ENCODE measurements at regions not wholly inside any gene's neighbourhood (a gene's known extent, or its start where the extent isn't known, plus 50 kb on each side); places are given as distances from the start of the nearest gene placed in this dataset.

DNA sequence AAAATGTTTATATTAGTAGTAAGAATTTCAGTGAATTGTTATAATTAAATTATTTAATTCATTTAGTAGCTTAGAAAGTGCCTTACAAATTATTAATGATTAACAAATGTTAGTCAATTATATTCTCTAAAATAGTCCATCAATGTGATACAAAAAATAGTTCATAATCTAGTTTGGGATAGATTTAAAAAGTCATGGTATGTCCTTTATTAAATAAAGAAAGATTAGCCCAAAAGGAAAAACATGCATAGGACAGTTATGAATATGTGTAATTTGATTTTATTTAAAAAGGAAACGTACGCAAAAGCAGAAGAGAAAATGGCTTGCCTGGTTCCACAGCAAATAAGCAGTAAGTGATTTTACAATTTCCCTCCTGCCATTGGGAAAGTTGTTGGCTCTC is 768.5 kb downstream of the TRIB2 start:
- DNase-seq: no peak
- Histone ChIP-seq H3F3A (ENCODE audit: insufficient read depth) (no peaks in the 10 kb centered on the region), H3K27ac (no peak overlapping the region), H4K20me1 (ENCODE audit: insufficient read depth) (no peaks in the 10 kb centered on the region), H3K4me3 (no peak overlapping the region), H3K9me3 (ENCODE audit: low read depth) (no peaks in the 10 kb centered on the region), H3K27me3 (replicated peaks; ENCODE audit: insufficient read depth) (no peaks in the 10 kb centered on the region), H3K9me2 (ENCODE audit: insufficient read depth) (no peaks in the 10 kb centered on the region), H3K36me3 (ENCODE audit: low read depth) (no peaks in the 10 kb centered on the region), H3K4me1 (ENCODE audit: insufficient read depth) (no peaks in the 10 kb centered on the region), H3K79me2 (ENCODE audit: insufficient read depth) (no peaks in the 10 kb centered on the region), H3K9ac (no peak overlapping the region), H3K4me2 (ENCODE audit: unreplicated experiment) (no peak overlapping the region), H2AFZ (no peak overlapping the region)
- in situ Hi-C loops (cut with MboI): no loop called here
- no peak for TF ChIP-seq EZH2phosphoT487 (IDR thresholded peaks at IDR 0.05; ENCODE audit: insufficient read depth, low read depth)
- TF ChIP-seq EZH2 (IDR thresholded peaks at IDR 0.05; ENCODE audit: insufficient read depth, poor library complexity, severe bottlenecking): no peak
- 56% methylated on average over 2 of the region's 2 CpGs for WGBS, 2 experiments (ENCODE audit: low coverage in 1 of 2, low lambda C conversion rate in 2 of 2, missing lambda C conversion rate in 2 of 2)

DNA sequence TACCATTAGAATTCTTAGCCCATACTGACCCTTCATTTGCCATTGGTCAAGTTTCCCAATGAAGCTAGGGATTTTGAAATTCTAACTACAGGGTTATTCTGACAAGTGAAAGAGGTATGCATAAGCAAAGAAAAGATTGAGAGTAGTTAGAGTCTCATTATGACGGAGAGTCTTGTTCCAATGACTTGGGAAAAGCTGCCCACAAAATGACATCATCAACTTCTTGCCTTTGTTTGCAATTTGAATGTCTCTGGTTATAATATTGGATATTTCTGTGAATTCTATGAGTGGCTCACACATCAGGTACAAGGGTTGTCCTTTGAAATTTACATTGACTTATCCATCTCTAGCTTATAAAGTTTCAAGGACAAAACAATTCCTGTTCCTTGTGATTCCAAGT is 772.2 kb downstream of the TRIB2 start:
- WGBS, 2 experiments (ENCODE audit: low coverage in 1 of 2, low lambda C conversion rate in 2 of 2, missing lambda C conversion rate in 2 of 2): 22 to 32% methylated on average over 1 of the region's 1 CpG
- no peaks in the 10 kb centered on the region for H3K27me3 ChIP-seq (replicated peaks; ENCODE audit: insufficient read depth)
- H3K36me3 ChIP-seq (ENCODE audit: low read depth): no peaks in the 10 kb centered on the region
- H3K9me2 ChIP-seq (ENCODE audit: insufficient read depth): no peaks in the 10 kb centered on the region
- no peaks in the 10 kb centered on the region for H3K79me2 ChIP-seq (ENCODE audit: insufficient read depth)
- no peak overlapping the region for H3K27ac ChIP-seq
- H3K4me1 ChIP-seq (ENCODE audit: insufficient read depth): no peaks in the 10 kb centered on the region
- no peak overlapping the region for H3K9ac ChIP-seq
- H4K20me1 ChIP-seq (ENCODE audit: insufficient read depth): no peaks in the 10 kb centered on the region
- no peak for TF ChIP-seq EZH2 (IDR thresholded peaks at IDR 0.05; ENCODE audit: insufficient read depth, poor library complexity, severe bottlenecking)
- TF ChIP-seq EZH2phosphoT487 (IDR thresholded peaks at IDR 0.05; ENCODE audit: insufficient read depth, low read depth): no peak
- in situ Hi-C loops (cut with MboI): no loop called here
- H3K4me3 ChIP-seq: no peak overlapping the region
- H3K9me3 ChIP-seq (ENCODE audit: low read depth): no peaks in the 10 kb centered on the region
- no peak for DNase-seq
- no peak overlapping the region for H3K4me2 ChIP-seq (ENCODE audit: unreplicated experiment)
- no peaks in the 10 kb centered on the region for H3F3A ChIP-seq (ENCODE audit: insufficient read depth)
- no peak overlapping the region for H2AFZ ChIP-seq

DNA sequence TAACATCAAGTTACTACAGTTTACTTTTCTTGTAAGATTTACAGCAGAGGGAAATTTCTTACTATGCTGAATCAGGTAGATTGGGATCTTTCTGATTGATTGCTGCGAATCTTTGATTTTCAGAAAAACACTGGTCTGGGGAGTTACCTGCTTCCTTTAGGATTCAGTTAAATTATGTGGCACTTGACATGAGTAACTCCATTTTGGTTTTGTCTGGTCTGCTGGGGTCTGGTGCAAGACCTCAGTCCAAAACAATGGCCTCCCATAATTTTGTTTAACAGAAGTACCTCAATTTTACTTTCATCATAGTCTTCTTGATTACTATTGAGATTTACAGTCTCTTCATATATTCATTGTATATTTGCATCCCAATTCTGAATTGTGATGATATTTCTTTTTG is 775.5 kb downstream of the TRIB2 start:
- H3K9me2 ChIP-seq (ENCODE audit: insufficient read depth): no peaks in the 10 kb centered on the region
- no peak for DNase-seq
- H3K36me3 ChIP-seq (ENCODE audit: low read depth): no peaks in the 10 kb centered on the region
- H3K27me3 ChIP-seq (replicated peaks; ENCODE audit: insufficient read depth): no peaks in the 10 kb centered on the region
- no peak overlapping the region for H2AFZ ChIP-seq
- in situ Hi-C loops (cut with MboI): no loop called here
- H3K79me2 ChIP-seq (ENCODE audit: insufficient read depth): no peaks in the 10 kb centered on the region
- H3K4me3 ChIP-seq: no peak overlapping the region
- H3K9me3 ChIP-seq (ENCODE audit: low read depth): no peaks in the 10 kb centered on the region
- H3F3A ChIP-seq (ENCODE audit: insufficient read depth): no peaks in the 10 kb centered on the region
- no peaks in the 10 kb centered on the region for H3K4me1 ChIP-seq (ENCODE audit: insufficient read depth)
- no peaks in the 10 kb centered on the region for H4K20me1 ChIP-seq (ENCODE audit: insufficient read depth)
- no peak overlapping the region for H3K9ac ChIP-seq
- H3K4me2 ChIP-seq (ENCODE audit: unreplicated experiment): no peak overlapping the region
- TF ChIP-seq EZH2 (IDR thresholded peaks at IDR 0.05; ENCODE audit: insufficient read depth, poor library complexity, severe bottlenecking) (no peak), EZH2phosphoT487 (IDR thresholded peaks at IDR 0.05; ENCODE audit: insufficient read depth, low read depth) (no peak)
- no peak overlapping the region for H3K27ac ChIP-seq
- 25 to 29% methylated on average over 1 of the region's 1 CpG for WGBS, 2 experiments (ENCODE audit: low coverage in 1 of 2, low lambda C conversion rate in 2 of 2, missing lambda C conversion rate in 2 of 2)

GRCh38 chr2:13495051-13495450 is 778.3 kb downstream of the TRIB2 start:
- no peak overlapping the region for H3K9ac ChIP-seq
- H3K27me3 ChIP-seq (replicated peaks; ENCODE audit: insufficient read depth): no peaks in the 10 kb centered on the region
- H3K9me2 ChIP-seq (ENCODE audit: insufficient read depth): no peaks in the 10 kb centered on the region
- DNase-seq: no peak
- no peaks in the 10 kb centered on the region for H3K4me1 ChIP-seq (ENCODE audit: insufficient read depth)
- in situ Hi-C loops (cut with MboI): no loop called here
- no peaks in the 10 kb centered on the region for H4K20me1 ChIP-seq (ENCODE audit: insufficient read depth)
- no peak overlapping the region for H3K4me2 ChIP-seq (ENCODE audit: unreplicated experiment)
- TF ChIP-seq EZH2 (IDR thresholded peaks at IDR 0.05; ENCODE audit: insufficient read depth, poor library complexity, severe bottlenecking): no peak
- no peak for TF ChIP-seq EZH2phosphoT487 (IDR thresholded peaks at IDR 0.05; ENCODE audit: insufficient read depth, low read depth)
- no peaks in the 10 kb centered on the region for H3K36me3 ChIP-seq (ENCODE audit: low read depth)
- no peaks in the 10 kb centered on the region for H3K9me3 ChIP-seq (ENCODE audit: low read depth)
- H3K27ac ChIP-seq: no peak overlapping the region
- H3K79me2 ChIP-seq (ENCODE audit: insufficient read depth): no peaks in the 10 kb centered on the region
- H3F3A ChIP-seq (ENCODE audit: insufficient read depth): no peaks in the 10 kb centered on the region
- H2AFZ ChIP-seq: no peak overlapping the region
- WGBS, 2 experiments (ENCODE audit: low coverage in 1 of 2, low lambda C conversion rate in 2 of 2, missing lambda C conversion rate in 2 of 2): 7 to 22% methylated on average over 2 of the region's 2 CpGs
- H3K4me3 ChIP-seq: no peak overlapping the region

DNA sequence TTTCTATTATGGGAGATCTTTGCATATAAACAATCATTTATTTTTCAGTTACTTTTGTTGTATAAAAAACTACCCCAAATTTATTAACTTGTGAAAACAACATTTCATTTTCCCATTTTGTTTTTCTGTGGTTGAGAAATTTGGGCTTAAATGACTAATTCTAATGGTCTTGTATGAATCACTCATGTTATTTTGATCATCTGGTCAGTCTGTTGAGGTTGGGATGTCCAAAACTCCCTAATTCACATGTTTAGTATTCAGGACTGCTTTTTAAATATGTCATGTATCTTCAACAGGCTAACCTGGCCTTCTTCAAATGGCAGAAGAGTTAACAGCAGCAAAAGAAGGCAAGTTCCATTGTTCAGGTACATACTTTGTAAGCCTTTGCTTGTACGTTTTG is 788.1 kb downstream of the TRIB2 start:
- no peak overlapping the region for H3K4me2 ChIP-seq (ENCODE audit: unreplicated experiment)
- in situ Hi-C loops (cut with MboI): no loop called here
- no peaks in the 10 kb centered on the region for H3K79me2 ChIP-seq (ENCODE audit: insufficient read depth)
- H3K9me3 ChIP-seq (ENCODE audit: low read depth): no peaks in the 10 kb centered on the region
- no peaks in the 10 kb centered on the region for H3F3A ChIP-seq (ENCODE audit: insufficient read depth)
- no peaks in the 10 kb centered on the region for H4K20me1 ChIP-seq (ENCODE audit: insufficient read depth)
- no peak for TF ChIP-seq EZH2 (IDR thresholded peaks at IDR 0.05; ENCODE audit: insufficient read depth, poor library complexity, severe bottlenecking)
- TF ChIP-seq EZH2phosphoT487 (IDR thresholded peaks at IDR 0.05; ENCODE audit: insufficient read depth, low read depth): no peak
- no peak overlapping the region for H3K27ac ChIP-seq
- H3K4me3 ChIP-seq: no peak overlapping the region
- no peaks in the 10 kb centered on the region for H3K4me1 ChIP-seq (ENCODE audit: insufficient read depth)
- no peak overlapping the region for H3K9ac ChIP-seq
- H3K9me2 ChIP-seq (ENCODE audit: insufficient read depth): no peaks in the 10 kb centered on the region
- H2AFZ ChIP-seq: no peak overlapping the region
- no peaks in the 10 kb centered on the region for H3K27me3 ChIP-seq (replicated peaks; ENCODE audit: insufficient read depth)
- H3K36me3 ChIP-seq (ENCODE audit: low read depth): no peaks in the 10 kb centered on the region
- WGBS, 2 experiments (ENCODE audit: low coverage in 1 of 2, low lambda C conversion rate in 2 of 2, missing lambda C conversion rate in 2 of 2): 0 to 11% methylated on average over 1 of the region's 1 CpG
- DNase-seq: no peak

Data from GM23248 (cell line).